Fibroblast of skin of right quadriceps (primary cell): ENCODE measurements at regions not wholly inside any gene's neighbourhood (a gene's known extent, or its start where the extent isn't known, plus 50 kb on each side); places are given as distances from the start of the nearest gene placed in this dataset.
A peak's percentile ranks its signal among the peaks of the same experiment; 100 is the strongest.
"Not testable (repeated sequence)": the region's sequence is repeated elsewhere in the genome, so short reads cannot be mapped to it uniquely, and the experiment has no call there.

Source experiments
- DNase-seq: peaks from one replicate; pipeline ENCODE4 v3.0.0-alpha.2; 2013

DNA sequence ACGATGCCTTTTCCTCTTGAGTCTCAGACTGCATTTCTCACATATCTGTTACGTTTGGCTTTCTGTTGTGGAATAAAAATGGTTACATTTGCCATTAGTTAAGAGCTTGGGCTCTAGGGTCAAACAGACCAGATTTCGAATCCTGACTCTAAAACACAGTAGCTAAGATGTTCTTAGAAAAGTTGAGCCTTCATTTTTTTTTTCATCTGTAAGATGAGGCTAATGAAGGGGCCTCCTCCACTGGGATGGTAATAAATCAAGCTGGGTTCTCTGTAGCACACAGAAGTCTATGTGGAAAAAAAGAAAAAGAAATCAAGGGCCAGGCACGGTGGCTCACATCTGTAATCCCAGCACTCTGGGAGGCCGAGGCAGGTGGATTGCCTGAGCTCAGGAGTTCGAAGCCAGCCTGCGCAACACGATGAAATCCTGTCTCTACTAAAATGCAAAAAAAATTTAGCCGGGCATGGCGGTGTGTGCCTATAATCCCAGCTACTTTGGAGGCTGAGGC, 49.9 kb upstream of the CAPRIN1 start:
- no peak for DNase-seq

DNA sequence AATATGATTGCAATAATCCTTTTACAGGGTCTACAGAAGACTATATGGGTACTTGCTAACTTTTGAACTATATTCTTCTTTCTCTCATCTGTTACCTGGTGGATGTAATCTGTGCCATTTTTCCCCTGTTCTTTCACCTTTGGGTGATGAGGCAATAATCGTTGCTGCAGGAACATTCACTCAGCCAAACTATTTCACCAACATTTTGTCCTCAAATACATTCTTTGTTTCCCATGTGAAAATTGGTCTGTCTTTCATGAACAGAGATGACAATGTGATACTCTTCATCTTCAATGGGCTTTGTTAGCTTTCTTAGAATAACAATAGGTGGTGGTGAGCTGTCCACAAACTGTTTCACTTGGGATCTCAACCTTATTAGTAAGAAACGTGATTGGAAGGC, 52.1 kb upstream of the CAPRIN1 start:
- no peak for DNase-seq

DNA sequence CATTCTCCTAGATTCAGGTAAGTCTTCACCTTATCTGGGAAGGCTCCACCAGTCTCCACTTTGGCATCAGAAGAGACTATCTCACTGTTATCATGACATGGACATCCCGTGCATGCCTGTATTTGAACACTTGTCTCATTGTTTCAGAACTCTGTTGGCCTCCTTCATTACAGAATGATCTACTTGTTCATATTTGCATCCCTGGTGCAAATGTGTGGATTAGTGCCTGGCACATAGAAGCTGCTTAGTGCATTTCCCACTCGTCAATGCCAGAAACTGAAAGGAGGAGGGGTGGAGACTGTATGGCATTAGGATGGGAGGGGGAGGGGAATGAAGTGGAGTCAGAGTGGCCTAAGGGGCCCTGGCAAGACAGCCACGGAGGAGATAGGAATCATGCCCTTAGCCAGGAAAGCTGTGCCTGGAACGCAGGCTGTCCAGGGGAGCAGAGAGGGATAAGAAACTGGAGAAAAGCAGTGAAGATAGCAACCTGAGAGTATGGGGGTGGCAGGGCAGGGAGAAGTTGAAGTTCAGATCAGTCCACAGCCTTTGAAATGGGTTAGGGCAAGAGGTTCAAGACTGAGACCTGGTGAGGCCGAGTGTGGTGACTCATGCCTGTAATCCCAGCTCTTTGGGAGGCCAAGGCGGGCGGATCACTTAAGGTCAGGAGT, 53.8 kb upstream of the CAPRIN1 start:
- no peak for DNase-seq

DNA sequence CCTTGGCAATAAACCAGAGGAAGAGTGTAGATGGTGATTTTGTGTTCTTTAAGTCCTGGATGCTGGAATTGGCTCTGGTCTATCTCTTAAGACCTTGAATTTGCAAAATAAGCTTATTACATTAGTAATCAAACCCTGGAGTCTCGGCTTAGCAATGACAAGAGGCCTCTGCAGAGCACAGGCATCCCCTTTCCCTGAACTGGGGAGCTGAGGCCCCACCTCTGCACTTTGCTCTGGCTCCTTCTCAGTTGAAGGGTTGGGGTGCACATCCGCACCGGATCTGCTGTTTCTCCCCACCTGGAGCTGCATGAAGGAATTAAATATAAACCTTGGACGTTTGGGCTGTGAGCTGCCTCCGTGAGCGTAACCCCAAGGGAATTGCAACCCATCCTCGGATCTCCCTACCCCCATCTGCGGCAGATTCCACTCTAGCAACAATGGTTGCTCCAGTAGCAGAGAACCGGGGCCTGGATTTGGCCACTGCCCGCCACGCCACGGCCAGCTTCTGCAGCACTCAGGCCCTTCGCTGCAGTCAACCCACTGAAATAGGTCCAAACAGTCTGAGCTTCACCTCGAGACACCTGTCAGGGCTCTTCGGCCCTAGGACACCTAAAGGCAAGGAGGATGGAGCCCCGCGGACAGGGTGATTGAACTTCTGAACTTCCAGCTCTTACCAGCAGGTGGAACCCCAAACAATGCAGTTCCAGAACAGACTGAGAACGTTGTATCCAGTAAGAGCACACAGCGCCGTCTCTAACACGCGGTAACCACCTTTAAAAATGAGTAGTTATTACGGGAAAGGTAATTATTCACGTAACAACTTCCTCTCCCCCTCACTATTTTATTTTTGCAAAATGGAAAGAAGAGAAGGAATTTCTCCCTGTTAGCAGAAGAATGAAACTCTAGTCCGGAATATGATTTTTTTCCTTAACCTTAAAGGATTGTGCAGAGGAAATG, 54.8 kb upstream of the CAPRIN1 start:
- peak; percentile 60 for DNase-seq

DNA sequence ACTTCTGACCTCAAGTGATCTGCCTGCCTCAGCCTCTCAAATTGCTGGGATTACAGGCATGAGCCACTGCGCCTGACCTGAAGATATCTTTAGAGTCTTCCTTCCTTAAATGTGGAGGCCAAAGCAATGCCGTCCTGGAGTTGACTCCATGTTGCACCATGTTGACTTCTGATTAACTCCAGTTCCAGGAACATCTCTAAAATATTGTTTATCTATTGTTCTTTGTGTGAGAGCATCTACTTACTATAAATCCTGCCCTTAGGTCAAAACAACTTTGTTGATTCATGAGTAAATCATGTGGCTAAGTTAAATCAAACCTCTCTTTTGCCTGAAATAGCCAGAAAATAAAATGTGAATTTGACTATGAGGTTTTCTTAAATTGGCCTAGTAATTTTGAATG, 56.6 kb upstream of the CAPRIN1 start:
- no peak for DNase-seq

DNA sequence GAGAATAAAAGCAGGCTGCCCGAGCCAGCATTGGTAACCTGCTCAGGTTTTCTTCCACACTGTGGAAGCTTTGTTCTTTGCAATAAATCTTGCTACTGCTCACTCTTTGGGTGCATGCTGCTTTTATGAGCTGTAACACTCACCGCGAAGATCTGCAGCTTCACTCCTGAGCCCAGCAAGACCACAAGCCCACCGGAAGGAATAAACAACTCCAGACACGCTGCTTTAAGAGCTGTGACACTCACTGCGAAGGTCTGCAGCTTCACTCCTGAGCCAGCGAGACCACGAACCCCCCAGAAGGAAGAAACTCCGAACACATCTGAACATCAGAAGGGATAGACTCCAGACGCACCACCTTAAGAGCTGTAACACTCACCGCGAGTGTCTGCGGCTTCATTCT, 60.4 kb upstream of the CAPRIN1 start:
- not testable (repeated sequence) for DNase-seq

DNA sequence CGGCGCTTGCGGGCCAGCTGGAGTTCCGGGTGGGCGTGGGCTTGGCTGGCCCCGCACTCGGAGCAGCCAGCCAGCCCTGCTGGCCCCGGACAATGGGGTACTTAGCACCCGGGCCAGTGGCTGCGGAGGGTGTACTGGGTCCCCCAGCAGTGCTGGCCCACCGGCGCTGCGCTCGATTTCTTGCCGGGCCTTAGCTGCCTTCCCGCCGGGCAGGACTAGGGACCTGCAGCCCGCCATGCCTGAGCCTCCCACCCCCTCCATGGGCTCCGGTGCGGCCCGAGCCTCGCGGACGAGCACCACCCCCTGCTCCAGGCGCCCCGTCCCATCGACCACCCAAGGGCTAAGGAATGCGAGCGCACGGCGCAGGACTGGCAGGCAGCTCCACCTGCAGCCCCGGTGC, 61.4 kb upstream of the CAPRIN1 start:
- DNase-seq, result not testable (repeated sequence)

DNA sequence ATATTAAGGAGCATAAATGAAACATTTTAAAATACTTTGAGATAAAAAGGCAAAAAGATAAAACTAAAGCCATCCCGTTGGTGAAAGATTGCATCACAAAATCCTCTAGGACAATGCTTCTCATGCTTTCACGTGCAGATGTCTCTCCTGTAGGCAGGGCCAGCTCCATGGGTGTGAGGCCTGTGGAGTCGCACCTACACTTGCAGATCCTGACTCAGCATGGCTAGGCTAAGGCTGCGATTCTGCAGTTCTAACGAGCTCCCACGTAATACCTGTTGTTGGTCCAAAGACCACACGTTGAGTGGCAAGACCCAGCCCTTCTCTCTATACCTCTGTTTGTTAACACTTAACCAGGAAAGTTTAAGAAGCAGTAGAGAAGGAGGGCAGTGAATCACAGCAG, 62.1 kb upstream of the CAPRIN1 start:
- DNase-seq, result no peak

DNA sequence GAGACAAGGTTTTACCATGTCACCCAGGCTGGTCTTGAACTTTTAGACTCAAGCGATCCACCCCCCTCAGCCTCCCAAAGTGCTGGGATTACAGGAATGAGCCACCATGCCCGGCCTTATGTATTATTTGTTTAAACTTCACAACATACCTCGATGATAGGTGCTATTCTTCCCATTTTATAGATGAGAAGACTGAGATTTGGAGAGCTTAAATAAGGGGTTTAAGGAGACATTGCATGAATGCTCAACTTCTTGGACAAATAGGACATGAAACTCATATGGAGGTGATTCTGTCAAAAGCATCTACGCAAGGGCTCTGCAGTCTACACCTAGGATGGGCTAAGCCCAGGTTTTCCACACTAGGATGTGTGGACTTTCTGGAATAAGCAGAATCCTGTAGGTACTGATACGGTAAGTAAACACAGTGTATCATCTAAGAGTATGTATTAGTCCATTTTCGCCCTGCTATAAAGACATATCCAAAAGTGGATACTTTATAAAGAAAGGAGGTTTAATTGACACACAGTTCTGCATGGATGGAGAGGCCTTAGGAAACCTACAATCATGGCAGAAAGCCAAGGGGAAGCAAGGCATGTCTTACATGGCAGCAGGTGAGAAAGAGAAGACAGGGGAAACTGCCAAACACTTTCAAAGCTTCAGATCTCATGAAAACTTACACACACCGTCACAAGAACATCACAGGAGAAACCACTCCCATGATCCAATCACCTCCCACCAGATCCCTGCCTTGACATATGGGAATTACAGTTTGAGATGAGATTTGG, 62.8 kb upstream of the CAPRIN1 start:
- DNase-seq, result no peak

DNA sequence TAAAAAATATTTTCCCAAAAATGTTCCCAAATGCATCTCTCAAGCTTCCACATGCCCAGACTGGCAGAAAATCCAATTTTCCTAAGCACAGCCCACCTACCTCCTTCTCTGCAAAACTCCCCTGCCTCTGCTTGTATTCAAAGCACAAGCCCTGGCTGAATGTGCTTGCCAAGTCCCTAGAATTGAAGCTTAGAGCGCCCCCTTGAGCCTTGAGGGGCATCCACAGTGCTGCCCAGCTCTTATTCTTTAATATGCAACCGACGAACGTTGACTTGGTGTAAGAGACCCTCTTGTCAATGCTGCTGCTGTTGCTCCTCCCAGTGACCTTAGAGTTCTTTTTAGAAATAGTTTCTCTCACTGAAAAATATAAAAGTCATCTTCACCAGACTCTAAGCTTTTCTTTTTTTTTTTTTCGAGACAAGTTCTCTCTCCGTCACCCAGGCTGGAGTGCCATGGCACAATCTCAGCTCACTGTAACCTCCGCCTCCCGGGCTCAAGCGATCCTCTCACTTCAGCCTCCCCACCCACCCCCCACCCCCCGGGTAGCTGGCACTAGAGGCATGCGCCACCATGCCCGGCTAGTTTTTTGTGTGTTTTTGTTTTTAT, 63.5 kb upstream of the CAPRIN1 start:
- DNase-seq, result peak; percentile 72

DNA sequence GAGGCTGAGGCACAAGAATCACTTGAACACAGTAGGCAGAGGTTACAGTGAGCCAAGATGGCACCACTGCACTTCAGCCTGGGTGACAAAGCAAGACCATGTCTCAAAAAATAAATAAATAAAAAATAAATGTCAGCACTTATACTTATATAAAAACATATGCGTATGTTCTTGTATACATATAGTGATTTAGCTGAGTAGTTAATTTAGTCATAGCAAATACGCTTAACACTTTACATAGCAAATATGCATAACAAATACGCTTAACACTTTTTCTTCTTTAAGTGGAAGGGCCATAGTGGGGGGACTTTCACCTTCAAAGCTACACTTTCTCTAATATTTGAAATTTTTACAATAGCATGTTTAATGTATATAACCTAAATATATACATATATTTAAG, 64.0 kb upstream of the CAPRIN1 start:
- DNase-seq, result no peak

DNA sequence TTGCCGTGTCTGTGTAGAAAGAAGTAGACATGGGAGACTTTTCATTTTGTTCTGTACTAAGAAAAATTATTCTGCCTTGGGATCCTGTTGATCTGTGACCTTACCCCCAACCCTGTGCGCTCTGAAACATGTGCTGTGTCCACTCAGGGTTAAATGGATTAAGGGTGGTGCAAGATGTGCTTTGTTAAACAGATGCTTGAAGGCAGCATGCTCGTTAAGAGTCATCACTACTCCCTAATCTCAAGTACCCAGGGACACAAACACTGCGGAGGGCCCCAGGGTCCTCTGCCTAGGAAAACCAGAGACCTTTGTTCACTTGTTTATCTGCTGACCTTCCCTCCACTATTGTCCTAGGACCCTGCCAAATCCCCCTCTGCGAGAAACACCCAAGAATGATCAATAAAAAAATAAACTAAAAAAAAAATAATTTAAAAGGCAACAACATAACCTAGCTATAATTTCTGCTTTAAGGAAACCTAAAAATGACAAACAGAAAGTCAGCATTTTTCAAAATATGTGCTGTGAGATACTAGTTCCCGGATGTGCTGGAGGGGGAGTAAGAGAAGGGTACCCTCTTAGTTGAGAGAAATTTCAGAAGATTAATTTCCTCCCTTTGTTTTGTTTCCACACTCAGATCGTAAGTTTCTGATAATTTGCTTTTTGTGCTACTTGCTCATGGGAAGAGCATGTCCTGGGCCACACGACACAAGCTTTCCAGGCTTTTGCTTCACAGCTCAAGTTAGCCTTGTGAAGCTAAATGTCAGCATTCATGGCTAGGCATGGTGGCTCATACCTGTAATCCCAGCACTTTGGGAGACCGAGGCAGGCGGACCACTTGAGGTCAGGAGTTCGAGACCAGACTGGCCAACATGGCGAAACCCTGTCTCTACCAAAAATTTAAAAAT, 64.7 kb upstream of the CAPRIN1 start:
- DNase-seq, result not testable (repeated sequence)

DNA sequence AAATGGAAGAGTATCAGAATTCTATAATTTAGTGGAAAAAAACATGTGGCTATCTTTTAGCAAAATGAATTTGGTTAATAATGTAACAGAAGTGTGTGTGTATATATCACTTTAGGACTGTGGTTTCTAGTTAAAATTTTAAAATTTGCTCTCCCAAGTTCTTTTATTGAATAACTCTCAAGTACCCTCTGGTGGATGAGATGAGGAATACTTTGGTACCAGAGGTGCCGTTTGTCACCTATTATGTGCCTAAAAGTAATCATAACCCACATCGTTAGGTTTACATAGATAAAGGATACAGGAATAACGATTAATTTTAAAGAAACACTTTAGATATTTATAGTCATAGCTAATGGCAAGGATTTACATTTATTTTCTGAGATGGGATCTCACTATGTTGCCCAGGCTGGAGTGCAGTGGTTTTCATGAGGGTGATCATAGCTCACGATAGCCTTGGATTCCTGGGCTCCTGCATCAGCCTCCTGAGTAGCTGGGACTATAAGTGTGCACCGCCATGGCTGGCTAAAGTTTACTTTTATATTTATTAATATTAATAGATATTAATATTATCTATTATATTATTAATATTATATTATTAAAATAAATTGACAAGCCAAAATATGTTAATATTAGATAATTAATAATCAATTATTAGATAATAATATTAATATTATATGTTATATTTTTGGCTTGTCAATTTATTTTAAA, 66.7 kb upstream of the CAPRIN1 start:
- no peak for DNase-seq

DNA sequence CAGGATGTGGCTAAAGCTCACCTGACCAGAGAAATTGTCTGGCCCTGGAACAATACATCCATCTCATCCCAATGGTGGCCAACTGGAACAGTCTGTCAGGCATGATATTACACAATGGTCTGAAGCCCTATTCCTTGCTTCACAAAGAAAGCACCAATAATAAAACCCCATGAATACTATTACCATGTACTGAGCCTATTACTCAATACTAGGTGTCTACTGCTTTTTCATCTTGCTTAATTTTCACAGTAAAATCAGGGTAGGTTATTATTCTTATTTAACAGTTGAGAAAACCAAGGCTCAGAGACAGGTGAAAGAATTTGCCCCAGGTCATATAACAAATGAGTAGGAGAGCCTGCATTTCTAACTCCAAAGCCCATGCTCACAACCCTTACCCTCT, 68.9 kb upstream of the CAPRIN1 start:
- DNase-seq, result no peak

DNA sequence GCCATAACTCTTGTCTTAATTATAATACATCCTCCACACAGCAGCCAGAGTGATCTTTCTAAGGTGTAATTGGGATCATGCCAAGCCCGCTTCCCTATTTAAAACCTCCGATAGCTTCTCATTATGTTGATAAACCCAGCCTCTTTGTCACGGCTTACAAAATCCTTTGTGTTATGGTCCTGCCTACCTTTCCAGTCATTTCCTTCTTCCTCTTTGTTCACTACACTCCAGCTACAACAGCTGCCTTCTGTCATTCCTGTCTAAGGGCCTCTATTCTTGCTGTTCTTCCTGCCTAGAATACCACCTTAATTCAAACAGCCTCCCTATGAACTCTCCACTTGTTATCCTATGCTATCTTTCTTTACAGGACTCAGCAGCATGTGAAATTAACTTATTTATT, 70.6 kb upstream of the CAPRIN1 start:
- DNase-seq, result no peak

DNA sequence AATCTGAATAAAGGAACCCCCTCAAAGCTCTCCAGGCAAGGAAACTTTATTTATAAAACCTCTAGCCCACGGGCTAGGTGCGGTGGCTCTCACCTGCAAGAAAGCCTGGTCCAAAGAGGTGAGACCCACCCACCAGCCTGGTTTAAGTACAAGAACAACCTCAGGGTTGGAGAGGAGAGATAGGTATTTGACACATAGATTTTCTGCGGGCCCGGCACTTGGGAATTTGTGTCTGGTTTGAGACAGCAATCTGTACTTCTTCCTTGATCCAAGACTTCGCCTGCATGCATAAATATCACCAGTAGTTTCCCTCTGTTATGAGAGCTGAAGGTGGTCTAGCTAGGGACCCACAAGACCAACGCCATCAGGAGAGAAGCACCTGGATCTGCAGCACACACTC, 73.2 kb upstream of the CAPRIN1 start:
- no peak for DNase-seq

DNA sequence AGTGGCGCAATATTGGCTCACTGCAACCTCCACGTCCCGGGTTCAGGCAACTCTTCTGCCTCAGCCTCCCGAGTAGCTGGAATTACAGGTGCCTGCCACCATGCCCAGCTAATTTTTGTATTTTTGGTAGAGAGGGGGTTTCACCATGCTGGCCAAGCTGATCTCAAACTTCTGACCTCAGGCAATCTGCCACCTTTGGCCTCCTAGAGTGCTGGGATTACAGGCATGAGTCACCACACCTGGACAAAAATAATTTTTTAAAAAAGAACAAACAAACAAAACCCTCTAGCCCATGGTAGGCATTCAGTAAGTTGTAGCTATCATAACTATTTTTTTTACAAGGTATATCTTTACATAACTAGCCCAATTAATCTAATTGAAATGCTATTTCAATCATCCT, 73.9 kb upstream of the CAPRIN1 start:
- no peak for DNase-seq

DNA sequence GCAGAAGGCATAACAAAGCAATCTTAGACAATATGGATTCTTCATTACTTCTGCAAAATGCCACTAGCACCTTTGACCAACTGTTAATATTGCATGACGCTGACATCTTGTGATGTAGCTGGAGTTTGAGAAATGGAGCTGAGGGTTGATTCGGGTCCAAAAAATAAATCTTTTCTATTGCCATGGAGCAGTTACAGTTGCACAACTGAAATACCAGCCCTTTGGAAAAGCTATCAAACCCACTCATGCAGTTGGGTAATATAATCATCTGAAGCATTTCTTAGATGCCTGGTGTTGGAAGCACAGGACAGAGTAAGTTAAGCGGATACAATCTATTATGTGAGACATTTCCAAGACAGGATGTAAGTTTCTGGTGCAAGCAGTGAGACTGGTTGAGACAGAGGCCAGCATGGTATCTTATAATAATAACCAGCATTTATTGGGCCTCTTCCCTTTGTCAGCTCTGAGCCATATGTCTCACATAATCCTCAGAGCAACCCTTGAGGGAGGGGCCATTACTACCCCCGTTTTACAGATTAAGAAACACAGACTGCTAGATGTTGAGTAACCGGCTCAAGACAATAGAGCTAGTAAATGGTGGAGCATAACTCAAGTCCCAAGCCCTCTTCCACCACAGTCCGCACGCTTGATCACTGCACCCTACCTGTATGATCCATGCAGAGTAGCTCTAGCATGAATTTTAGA, 74.9 kb upstream of the CAPRIN1 start:
- DNase-seq, result peak; percentile 83

DNA sequence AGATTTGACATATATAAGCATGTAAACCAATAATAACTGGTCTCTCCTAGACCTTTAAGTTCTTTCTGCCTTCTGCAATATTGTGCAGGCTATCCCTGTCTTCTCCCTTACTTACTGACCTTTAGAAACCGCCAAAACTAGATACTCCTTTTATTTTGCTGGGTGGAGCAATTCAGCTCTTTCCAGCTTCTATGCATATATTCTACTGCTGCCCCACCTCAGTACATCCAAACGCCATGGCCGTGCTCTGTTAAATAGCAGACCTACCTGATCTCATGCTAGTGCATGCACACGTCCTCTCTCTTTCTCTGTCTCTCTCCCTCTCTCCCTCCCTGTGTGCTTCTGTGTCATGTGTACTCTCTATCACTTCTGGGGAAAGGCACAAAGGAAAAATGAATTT, 76.7 kb upstream of the CAPRIN1 start:
- no peak for DNase-seq

DNA sequence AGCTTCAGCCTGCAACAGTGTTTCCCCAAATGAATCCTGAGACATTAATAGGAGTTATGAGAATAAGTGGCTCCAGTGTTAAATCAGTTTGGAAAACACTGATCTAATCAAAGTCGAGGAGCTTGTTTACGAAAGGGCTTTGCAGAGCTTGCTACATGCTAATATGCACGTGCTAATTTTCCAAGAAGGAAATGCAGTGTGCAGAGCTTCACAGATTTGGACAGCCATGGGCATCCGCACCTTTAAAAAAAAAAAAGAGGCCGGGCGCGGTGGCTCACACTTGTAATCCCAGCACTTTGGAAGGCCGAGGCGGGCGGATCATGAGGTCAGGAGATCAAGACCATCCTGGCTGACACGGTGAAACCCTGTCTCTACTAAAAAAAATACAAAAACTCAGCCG, 79.7 kb upstream of the LMO2 start:
- not testable (repeated sequence) for DNase-seq
